ENCODE measurements at regions not wholly inside any gene's neighbourhood (a gene's known extent, or its start where the extent isn't known, plus 50 kb on each side); places are given as distances from the start of the nearest gene placed in this dataset.

GRCh38 chr2:51472783-51473182 lies 440.9 kb upstream of the NRXN1 start:
- 90% methylated on average over 7 of the region's 7 CpGs for WGBS (ENCODE audit: low lambda C conversion rate, missing lambda C conversion rate)
- Histone ChIP-seq H3K4me3 (no peak overlapping the region), H3K4me2 (no peak overlapping the region), H3K27me3 (no peaks in the 10 kb centered on the region), H3K4me1 (ENCODE audit: insufficient read depth) (no peaks in the 10 kb centered on the region), H3K27ac (no peak overlapping the region), H3K9me3 (ENCODE audit: low read depth) (no peaks in the 10 kb centered on the region), H3K9me2 (replicated peaks; ENCODE audit: insufficient read depth) (no peaks in the 10 kb centered on the region), H2AFZ (no peak overlapping the region), H4K20me1 (ENCODE audit: insufficient read depth, poor library complexity, severe bottlenecking) (no peaks in the 10 kb centered on the region), H3K36me3 (replicated peaks; ENCODE audit: insufficient read depth, low read depth) (no peaks in the 10 kb centered on the region), H3K79me2 (no peaks in the 10 kb centered on the region)
- no peak for DNase-seq (ENCODE audit: low spot score)
- TF ChIP-seq, protein P1, sequence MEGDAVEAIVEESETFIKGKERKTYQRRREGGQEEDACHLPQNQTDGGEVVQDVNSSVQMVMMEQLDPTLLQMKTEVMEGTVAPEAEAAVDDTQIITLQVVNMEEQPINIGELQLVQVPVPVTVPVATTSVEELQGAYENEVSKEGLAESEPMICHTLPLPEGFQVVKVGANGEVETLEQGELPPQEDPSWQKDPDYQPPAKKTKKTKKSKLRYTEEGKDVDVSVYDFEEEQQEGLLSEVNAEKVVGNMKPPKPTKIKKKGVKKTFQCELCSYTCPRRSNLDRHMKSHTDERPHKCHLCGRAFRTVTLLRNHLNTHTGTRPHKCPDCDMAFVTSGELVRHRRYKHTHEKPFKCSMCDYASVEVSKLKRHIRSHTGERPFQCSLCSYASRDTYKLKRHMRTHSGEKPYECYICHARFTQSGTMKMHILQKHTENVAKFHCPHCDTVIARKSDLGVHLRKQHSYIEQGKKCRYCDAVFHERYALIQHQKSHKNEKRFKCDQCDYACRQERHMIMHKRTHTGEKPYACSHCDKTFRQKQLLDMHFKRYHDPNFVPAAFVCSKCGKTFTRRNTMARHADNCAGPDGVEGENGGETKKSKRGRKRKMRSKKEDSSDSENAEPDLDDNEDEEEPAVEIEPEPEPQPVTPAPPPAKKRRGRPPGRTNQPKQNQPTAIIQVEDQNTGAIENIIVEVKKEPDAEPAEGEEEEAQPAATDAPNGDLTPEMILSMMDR (IDR thresholded peaks at IDR 0.05; ENCODE audit: poor library complexity): no peak
- TF ChIP-seq EZH2 (IDR thresholded peaks at IDR 0.05; ENCODE audit: borderline replicate concordance): no peak
- TF ChIP-seq EZH2phosphoT487 (IDR thresholded peaks at IDR 0.05; ENCODE audit: low read depth, severe bottlenecking, unreplicated experiment): no peak

DNA sequence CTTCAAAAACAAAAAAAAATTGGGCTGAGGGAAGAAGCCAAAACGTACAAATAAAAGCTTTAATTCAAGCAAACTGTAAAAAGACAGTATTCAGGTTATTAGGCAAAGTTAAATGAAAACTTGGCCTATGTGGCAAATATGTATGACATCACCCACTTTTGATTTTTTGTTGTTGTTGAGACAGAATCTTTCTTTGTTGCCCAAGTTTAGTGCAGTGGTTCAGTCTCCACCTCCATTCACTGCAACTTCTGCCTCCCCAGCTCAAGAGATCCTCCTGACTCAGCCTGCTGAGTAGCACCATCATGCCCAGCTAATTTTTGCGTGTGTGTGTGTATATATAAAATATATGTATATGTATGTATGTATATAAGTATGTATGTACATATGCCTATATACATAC lies 440.4 kb upstream of the NRXN1 start:
- Histone ChIP-seq H3K36me3 (replicated peaks; ENCODE audit: insufficient read depth, low read depth) (no peaks in the 10 kb centered on the region), H3K27ac (no peak overlapping the region), H3K4me2 (no peak overlapping the region), H3K4me3 (no peak overlapping the region), H2AFZ (no peak overlapping the region), H3K9me3 (ENCODE audit: low read depth) (no peaks in the 10 kb centered on the region), H4K20me1 (ENCODE audit: insufficient read depth, poor library complexity, severe bottlenecking) (no peaks in the 10 kb centered on the region), H3K9me2 (replicated peaks; ENCODE audit: insufficient read depth) (no peaks in the 10 kb centered on the region), H3K4me1 (ENCODE audit: insufficient read depth) (no peaks in the 10 kb centered on the region), H3K27me3 (no peaks in the 10 kb centered on the region), H3K79me2 (no peaks in the 10 kb centered on the region)
- DNase-seq (ENCODE audit: low spot score): no peak
- TF ChIP-seq EZH2 (IDR thresholded peaks at IDR 0.05; ENCODE audit: borderline replicate concordance) (no peak), EZH2phosphoT487 (IDR thresholded peaks at IDR 0.05; ENCODE audit: low read depth, severe bottlenecking, unreplicated experiment) (no peak)
- TF ChIP-seq, protein P1 (IDR thresholded peaks at IDR 0.05; ENCODE audit: poor library complexity): no peak
- WGBS (ENCODE audit: low lambda C conversion rate, missing lambda C conversion rate): 86% methylated on average over 2 of the region's 2 CpGs

DNA sequence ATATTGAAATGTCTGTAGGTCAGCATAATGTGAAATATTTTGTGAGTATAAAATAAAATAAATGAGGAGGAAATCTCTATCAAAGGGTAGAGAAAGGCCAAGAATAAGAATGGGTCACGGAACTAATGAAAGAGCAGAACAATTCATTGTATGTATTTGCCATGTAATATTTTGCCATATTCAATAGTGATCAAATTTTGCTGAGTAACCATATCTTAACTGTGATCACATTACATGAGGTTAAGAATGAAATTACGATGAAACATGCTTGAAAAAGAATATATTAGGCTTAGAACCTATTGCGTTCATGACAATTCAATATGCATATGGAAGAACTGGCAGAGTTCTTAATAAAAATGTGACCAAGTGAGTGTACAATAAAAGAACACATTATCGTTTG lies 437.2 kb upstream of the NRXN1 start:
- 95% methylated on average over 4 of the region's 4 CpGs for WGBS (ENCODE audit: low lambda C conversion rate, missing lambda C conversion rate)
- Histone ChIP-seq H3K79me2 (no peaks in the 10 kb centered on the region), H3K4me3 (no peak overlapping the region), H3K9me3 (ENCODE audit: low read depth) (no peaks in the 10 kb centered on the region), H4K20me1 (ENCODE audit: insufficient read depth, poor library complexity, severe bottlenecking) (no peaks in the 10 kb centered on the region), H3K27me3 (no peaks in the 10 kb centered on the region), H3K9me2 (replicated peaks; ENCODE audit: insufficient read depth) (no peaks in the 10 kb centered on the region), H2AFZ (no peak overlapping the region), H3K4me2 (no peak overlapping the region), H3K36me3 (replicated peaks; ENCODE audit: insufficient read depth, low read depth) (no peaks in the 10 kb centered on the region), H3K27ac (no peak overlapping the region), H3K4me1 (ENCODE audit: insufficient read depth) (no peaks in the 10 kb centered on the region)
- no peak for TF ChIP-seq EZH2 (IDR thresholded peaks at IDR 0.05; ENCODE audit: borderline replicate concordance)
- no peak for TF ChIP-seq EZH2phosphoT487 (IDR thresholded peaks at IDR 0.05; ENCODE audit: low read depth, severe bottlenecking, unreplicated experiment)
- TF ChIP-seq, protein P1 (IDR thresholded peaks at IDR 0.05; ENCODE audit: poor library complexity): no peak
- no peak for DNase-seq (ENCODE audit: low spot score)

- no peak overlapping the region for H3K27ac ChIP-seq
- no peak overlapping the region for H3K4me2 ChIP-seq
- WGBS (ENCODE audit: low lambda C conversion rate, missing lambda C conversion rate): 49% methylated on average over 4 of the region's 4 CpGs
- no peaks in the 10 kb centered on the region for H3K9me2 ChIP-seq (replicated peaks; ENCODE audit: insufficient read depth)
- H3K36me3 ChIP-seq (replicated peaks; ENCODE audit: insufficient read depth, low read depth): no peaks in the 10 kb centered on the region
- no peaks in the 10 kb centered on the region for H4K20me1 ChIP-seq (ENCODE audit: insufficient read depth, poor library complexity, severe bottlenecking)
- no peaks in the 10 kb centered on the region for H3K4me1 ChIP-seq (ENCODE audit: insufficient read depth)
- no peak for DNase-seq (ENCODE audit: low spot score)
- H2AFZ ChIP-seq: no peak overlapping the region
- H3K79me2 ChIP-seq: no peaks in the 10 kb centered on the region
- no peaks in the 10 kb centered on the region for H3K27me3 ChIP-seq
- TF ChIP-seq EZH2 (IDR thresholded peaks at IDR 0.05; ENCODE audit: borderline replicate concordance): no peak
- TF ChIP-seq, protein P1 (IDR thresholded peaks at IDR 0.05; ENCODE audit: poor library complexity): no peak
- no peak for TF ChIP-seq EZH2phosphoT487 (IDR thresholded peaks at IDR 0.05; ENCODE audit: low read depth, severe bottlenecking, unreplicated experiment)
- H3K9me3 ChIP-seq (ENCODE audit: low read depth): no peaks in the 10 kb centered on the region
- H3K4me3 ChIP-seq: no peak overlapping the region
Measured at GRCh38 chr2:51465326-51465725, 433.4 kb upstream of the NRXN1 start.
